H9 (cell line): ENCODE measurements at regions not wholly inside any gene's neighbourhood (a gene's known extent, or its start where the extent isn't known, plus 50 kb on each side); places are given as distances from the start of the nearest gene placed in this dataset.

Experiments
- DNase-seq: peaks from one replicate; pipeline ENCODE4 v3.0.0-alpha.2; 2017
- H2AFZ ChIP-seq: one replicate; pipeline ENCODE4 v1.6.1; 2013; ENCODE audit warnings: mild to moderate bottlenecking, low read length, control low read depth, moderate library complexity
- H2AK5ac ChIP-seq: 2 replicates; pipeline ENCODE4 v1.6.1; 2013; ENCODE audit warnings: low read length, control low read depth, mixed read lengths; ENCODE audit not compliant: insufficient read length
- H2BK120ac ChIP-seq: one replicate; pipeline ENCODE4 v1.6.1; 2013; ENCODE audit warnings: low read depth, mild to moderate bottlenecking, low read length, control low read depth, inconsistent platforms; ENCODE audit not compliant: poor library complexity, severe bottlenecking
- H2BK12ac ChIP-seq: 2 replicates; pipeline ENCODE4 v1.6.1; 2013; ENCODE audit warnings: low read length, control low read depth, mixed read lengths, low read depth; ENCODE audit not compliant: insufficient read length
- H2BK15ac ChIP-seq: 2 replicates; pipeline ENCODE4 v1.6.1; 2013; ENCODE audit warnings: low read depth, low read length, control low read depth
- H2BK20ac ChIP-seq: one replicate; pipeline ENCODE4 v1.6.1; 2013; ENCODE audit warnings: low read depth, mild to moderate bottlenecking, low read length, control low read depth, inconsistent platforms; ENCODE audit not compliant: poor library complexity, severe bottlenecking
- H2BK5ac ChIP-seq: 2 replicates; pipeline ENCODE4 v1.6.1; 2013; ENCODE audit warnings: low read length, control low read depth, mixed read lengths; ENCODE audit not compliant: insufficient read length
- H3K14ac ChIP-seq: 2 replicates; pipeline ENCODE4 v1.6.1; 2013; ENCODE audit warnings: low read length, control low read depth; ENCODE audit not compliant: insufficient read depth
- H3K18ac ChIP-seq: 2 replicates; pipeline ENCODE4 v1.6.1; 2013; ENCODE audit warnings: low read depth, mild to moderate bottlenecking, mixed read lengths, low read length, control low read depth; ENCODE audit not compliant: insufficient read length
- H3K23ac ChIP-seq: 2 replicates; pipeline ENCODE4 v1.6.1; 2013; ENCODE audit warnings: low read length, control low read depth, mixed read lengths, low read depth; ENCODE audit not compliant: insufficient read length
- H3K23me2 ChIP-seq: 2 replicates; pipeline ENCODE4 v1.6.1; 2013; ENCODE audit warnings: low read depth, mild to moderate bottlenecking, mixed read lengths, low read length, control low read depth; ENCODE audit not compliant: insufficient read length, poor library complexity, severe bottlenecking
- H3K27ac ChIP-seq: 2 replicates; pipeline ENCODE4 v1.5.1; 2013; ENCODE audit warnings: low read length, control low read depth, mixed read lengths, low read depth; ENCODE audit not compliant: insufficient read length
- H3K27me3 ChIP-seq: 2 replicates; pipeline ENCODE4 v1.6.1; 2013; ENCODE audit warnings: low read length, control low read depth, inconsistent platforms; ENCODE audit not compliant: insufficient read depth
- H3K4ac ChIP-seq: 2 replicates; pipeline ENCODE4 v1.6.1; 2013; ENCODE audit warnings: low read depth, mild to moderate bottlenecking, control low read depth, inconsistent platforms, low read length, moderate library complexity
- H3K4me1 ChIP-seq: 2 replicates; pipeline ENCODE4 v1.6.1; 2013; ENCODE audit warnings: low read length, control low read depth, inconsistent platforms; ENCODE audit not compliant: insufficient read depth
- H3K4me2 ChIP-seq: 2 replicates; pipeline ENCODE4 v1.6.1; 2013; ENCODE audit warnings: low read length, control low read depth, mixed read lengths; ENCODE audit not compliant: insufficient read length, insufficient read depth
- H3K56ac ChIP-seq: 2 replicates; pipeline ENCODE4 v1.6.1; 2013; ENCODE audit warnings: low read depth, mild to moderate bottlenecking, mixed read lengths, low read length, control low read depth; ENCODE audit not compliant: insufficient read length
- H3K79me1 ChIP-seq: 2 replicates; pipeline ENCODE4 v1.6.1; 2013; ENCODE audit warnings: low read depth, mild to moderate bottlenecking, moderate library complexity, low read length, control low read depth, inconsistent platforms; ENCODE audit not compliant: insufficient read depth, poor library complexity, severe bottlenecking
- H3K79me2 ChIP-seq: 2 replicates; pipeline ENCODE4 v1.6.1; 2013; ENCODE audit warnings: low read length, control low read depth, inconsistent platforms; ENCODE audit not compliant: insufficient read depth
- H3K9ac ChIP-seq: 2 replicates; pipeline ENCODE4 v1.6.1; 2013; ENCODE audit warnings: low read length, control low read depth, mixed read lengths; ENCODE audit not compliant: insufficient read length; ENCODE audit errors: extremely low read depth
- H3K9me3 ChIP-seq: one replicate; pipeline ENCODE4 v1.6.1; 2013; ENCODE audit warnings: low read depth, low read length, inconsistent platforms; ENCODE audit not compliant: control insufficient read depth
- H3T11ph ChIP-seq: one replicate; pipeline ENCODE4 v1.6.1; 2013; ENCODE audit warnings: mild to moderate bottlenecking, low read length, control low read depth, inconsistent platforms
- H4K20me1 ChIP-seq: one replicate; pipeline ENCODE4 v1.6.1; 2013; ENCODE audit not compliant: control insufficient read depth, insufficient read length, insufficient read depth
- H4K5ac ChIP-seq: 2 replicates; pipeline ENCODE4 v1.6.1; 2013; ENCODE audit warnings: low read depth, mild to moderate bottlenecking, mixed read lengths, low read length, control low read depth; ENCODE audit not compliant: insufficient read length
- H4K8ac ChIP-seq: replicated peaks from 2 replicates; pipeline ENCODE4 v1.6.1; 2013; ENCODE audit warnings: low read length, control low read depth, mixed read lengths, low read depth; ENCODE audit not compliant: insufficient read length
- H4K91ac ChIP-seq: 2 replicates; pipeline ENCODE4 v1.6.1; 2013; ENCODE audit warnings: low read depth, mild to moderate bottlenecking, moderate library complexity, mixed read lengths, low read length, control low read depth; ENCODE audit not compliant: insufficient read length
- H3K27ac Mint-ChIP-seq, 3 experiments: 2 replicates in 2 of 3; 3 replicates in 1 of 3; pipeline ENCODE4 v1.8.0; 2020 to 2021; ENCODE audit warnings: mixed read lengths in 3 of 3, mild to moderate bottlenecking in 1 of 3, moderate library complexity in 1 of 3
- H3K27me3 Mint-ChIP-seq: 2 replicates; pipeline ENCODE4 v1.8.0; 2021; ENCODE audit warnings: low read depth, mild to moderate bottlenecking, moderate library complexity, mixed read lengths
- H3K36me3 Mint-ChIP-seq, 3 experiments: 2 replicates in 2 of 3; 3 replicates in 1 of 3; pipeline ENCODE4 v1.8.0; 2020 to 2021; ENCODE audit warnings: low read depth in 3 of 3, mixed read lengths in 3 of 3; ENCODE audit not compliant: insufficient read depth in 1 of 3
- H3K4me1 Mint-ChIP-seq, 2 experiments: 2 replicates each; pipeline ENCODE4 v1.8.0; 2020; ENCODE audit warnings: mixed read lengths in 2 of 2
- H3K4me3 Mint-ChIP-seq, 2 experiments: 2 replicates in 1 of 2; 3 replicates in 1 of 2; pipeline ENCODE4 v1.8.0; 2020 to 2021; ENCODE audit warnings: mild to moderate bottlenecking in 2 of 2, mixed read lengths in 2 of 2, moderate library complexity in 1 of 2
- H3K9me3 Mint-ChIP-seq, 2 experiments: 2 replicates in 1 of 2; 3 replicates in 1 of 2; pipeline ENCODE4 v1.8.0; 2020; ENCODE audit warnings: mild to moderate bottlenecking in 2 of 2, mixed read lengths in 2 of 2, moderate library complexity in 1 of 2
- WGBS: extraction: QIAGEN DNeasy Blood & Tissue Kit; methylation state at CpG from one replicate; pipeline ENCODE4 v1.1.7; 2013; ENCODE audit warnings: missing lambda C conversion rate, low lambda C conversion rate, mixed read lengths; ENCODE audit not compliant: insufficient read length; ENCODE audit errors: extremely low coverage; 5-methylcytosine and 5-hydroxymethylcytosine counted together
- TF ChIP-seq, protein P1 (sequence below): fragments of 200-600 bp; sonication (generic); conservative IDR thresholded peaks from 3 replicates; pipeline ENCODE4 v1.8.0; 2021; ENCODE audit warnings: antibody characterized with exemption, mild to moderate bottlenecking

DNA sequence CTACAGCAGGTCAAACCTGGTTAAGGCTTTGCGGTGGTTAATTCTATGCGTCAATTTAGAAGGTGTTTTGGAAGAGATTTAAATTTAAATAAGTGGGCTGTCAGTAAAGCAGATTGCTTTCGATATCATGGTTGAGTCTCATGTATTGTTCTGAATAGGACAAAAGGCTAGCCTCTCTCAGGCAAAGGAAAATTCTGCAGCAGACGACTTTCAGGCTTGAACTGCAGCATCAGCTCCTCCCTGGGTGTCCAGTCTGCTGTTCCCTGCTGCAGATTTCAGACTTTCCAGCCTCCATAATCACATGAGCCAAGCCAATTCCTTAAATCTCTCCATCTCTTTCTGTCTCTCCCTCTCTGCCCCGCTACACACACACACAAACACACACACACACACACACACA, 143.2 kb downstream of the TUSC7 start:
- H3K27ac ChIP-seq = no peak overlapping the region

More for the DNA sequence above, 143.2 kb downstream of the TUSC7 start:
- Histone ChIP-seq H3K27me3 (no peaks in the 10 kb centered on the region), H4K5ac (no peak overlapping the region), H3K4ac (no peak overlapping the region), H2BK12ac (no peak overlapping the region), H2BK120ac (no peak overlapping the region), H3K9ac (no peak overlapping the region), H3K79me2 (no peaks in the 10 kb centered on the region), H4K20me1 (no peaks in the 10 kb centered on the region), H2BK5ac (no peak overlapping the region), H3K14ac (no peak overlapping the region), H3K4me2 (no peak overlapping the region), H4K8ac (no peak overlapping the region), H3K23ac (no peak overlapping the region), H3T11ph (no peak overlapping the region), H2BK20ac (no peak overlapping the region), H2BK15ac (no peak overlapping the region), H2AFZ (no peak overlapping the region), H4K91ac (no peak overlapping the region), H3K4me1 (peaks cover 10% of the 10 kb centered on the region), H3K9me3 (no peaks in the 10 kb centered on the region), H3K56ac (no peak overlapping the region), H3K18ac (no peak overlapping the region), H3K79me1 (no peaks in the 10 kb centered on the region), H3K23me2 (no peaks in the 10 kb centered on the region), H2AK5ac (no peak overlapping the region)
- TF ChIP-seq, protein P1, sequence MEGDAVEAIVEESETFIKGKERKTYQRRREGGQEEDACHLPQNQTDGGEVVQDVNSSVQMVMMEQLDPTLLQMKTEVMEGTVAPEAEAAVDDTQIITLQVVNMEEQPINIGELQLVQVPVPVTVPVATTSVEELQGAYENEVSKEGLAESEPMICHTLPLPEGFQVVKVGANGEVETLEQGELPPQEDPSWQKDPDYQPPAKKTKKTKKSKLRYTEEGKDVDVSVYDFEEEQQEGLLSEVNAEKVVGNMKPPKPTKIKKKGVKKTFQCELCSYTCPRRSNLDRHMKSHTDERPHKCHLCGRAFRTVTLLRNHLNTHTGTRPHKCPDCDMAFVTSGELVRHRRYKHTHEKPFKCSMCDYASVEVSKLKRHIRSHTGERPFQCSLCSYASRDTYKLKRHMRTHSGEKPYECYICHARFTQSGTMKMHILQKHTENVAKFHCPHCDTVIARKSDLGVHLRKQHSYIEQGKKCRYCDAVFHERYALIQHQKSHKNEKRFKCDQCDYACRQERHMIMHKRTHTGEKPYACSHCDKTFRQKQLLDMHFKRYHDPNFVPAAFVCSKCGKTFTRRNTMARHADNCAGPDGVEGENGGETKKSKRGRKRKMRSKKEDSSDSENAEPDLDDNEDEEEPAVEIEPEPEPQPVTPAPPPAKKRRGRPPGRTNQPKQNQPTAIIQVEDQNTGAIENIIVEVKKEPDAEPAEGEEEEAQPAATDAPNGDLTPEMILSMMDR = no peak
- Mint-ChIP-seq H3K36me3 (peaks cover 11 to 14% (median 12%) of the 10 kb centered on the region in 3 experiments), H3K4me3 (no peak overlapping the region), H3K9me3 (peaks cover 11 to 12% of the 10 kb centered on the region in 2 experiments), H3K27ac (peak overlapping the region in 2 of 3 experiments; percentile 55 to 85; a peak in 5 of 7 replicates), H3K27me3 (no peaks in the 10 kb centered on the region), H3K4me1 (peaks cover 41 to 54% of the 10 kb centered on the region in 2 experiments)
- no peak for DNase-seq
- no CpG with 5 or more reads among the region's 5 CpGs for WGBS
